GM13977 (cell line): ENCODE measurements at regions not wholly inside any gene's neighbourhood (a gene's known extent, or its start where the extent isn't known, plus 50 kb on each side); places are given as distances from the start of the nearest gene placed in this dataset.

Experiments used
- DNase-seq: peaks from one replicate; pipeline ENCODE4 v3.0.0; 2012; ENCODE audit warnings: low spot score
- CTCF ChIP-seq: IDR thresholded peaks from 2 replicates; pipeline ENCODE4 v1.5.1; 2012; ENCODE audit warnings: mild to moderate bottlenecking, control low read depth; ENCODE audit not compliant: insufficient read depth; ENCODE audit errors: extremely low read depth, missing control alignments
- in situ Hi-C: fragments of 300-500 bp; cut with MboI; formaldehyde crosslinking; loops from one replicate; pipeline ENCODE4 v1.12.0; 2022; ENCODE audit warnings: low sequenced_read_pairs, low pct_unique_long_range_greater_than_20kb, mixed read lengths, inconsistent platforms; ENCODE audit not compliant: unreplicated experiment

- no peak for DNase-seq
- TF ChIP-seq CTCF: no peak
- in situ Hi-C loops: loop anchor here (25.0 kb wide), 2 partner anchors 625 to 725 kb away; partner anchors contain the start of gene DUSP10
Measured at GRCh38 chr1:222461941-222462340, 86.0 kb downstream of the HHIPL2 start.

GRCh38 chr1:222459652-222460051 is 88.3 kb downstream of the HHIPL2 start:
- TF ChIP-seq CTCF: no peak
- in situ Hi-C loops: loop anchor here (10.0 to 25.0 kb wide), 3 partner anchors 628 to 985 kb away; partner anchors contain the start of gene DUSP10
- no peak for DNase-seq

DNA sequence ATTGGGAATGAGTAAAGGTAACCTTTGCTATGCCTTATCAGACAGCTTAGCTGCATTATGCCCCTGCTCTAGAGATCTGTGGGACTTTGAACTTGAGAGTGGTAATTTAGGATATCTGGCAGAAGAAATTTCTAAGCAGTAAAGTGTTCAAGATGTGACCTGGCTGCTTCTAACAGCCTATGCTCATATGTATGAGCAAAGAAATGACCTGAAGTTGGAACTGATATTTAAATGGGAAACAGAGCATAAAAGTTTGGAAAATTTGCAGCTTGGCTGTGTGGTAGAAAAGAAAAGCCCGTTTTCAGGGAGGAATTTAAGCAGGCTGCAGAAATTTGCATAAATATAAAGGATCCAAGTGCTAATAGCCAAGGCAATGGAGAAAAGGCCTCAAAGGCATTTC is 90.4 kb downstream of the HHIPL2 start:
- in situ Hi-C loops: loop anchor here (10.0 to 25.0 kb wide), 3 partner anchors 630 to 983 kb away; partner anchors contain the start of gene DUSP10
- DNase-seq: no peak
- no peak for TF ChIP-seq CTCF

DNA sequence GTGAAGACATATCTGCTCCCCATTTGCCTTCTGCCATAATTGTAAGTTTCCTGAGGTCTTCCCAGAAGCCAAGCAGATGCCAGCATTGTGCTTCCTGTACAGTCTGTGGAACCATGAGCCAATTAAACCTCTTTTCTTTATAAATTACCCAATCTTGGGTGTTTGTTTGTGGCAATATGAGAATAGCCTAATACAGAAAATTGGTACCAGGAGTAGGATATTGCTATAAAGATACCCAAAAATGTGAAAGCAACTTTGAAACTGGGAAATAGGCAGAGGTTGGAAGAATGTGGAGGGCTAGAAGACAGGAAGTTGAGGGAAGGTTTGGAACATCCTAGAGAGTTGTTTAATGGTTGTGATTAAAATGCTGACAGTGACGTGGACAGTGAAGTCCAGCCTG is 90.8 kb downstream of the HHIPL2 start:
- TF ChIP-seq CTCF: no peak
- no peak for DNase-seq
- in situ Hi-C loops: loop anchor here (10.0 to 25.0 kb wide), 3 partner anchors 630 to 982 kb away; partner anchors contain the start of gene DUSP10

- DNase-seq: peak; percentile 76
- in situ Hi-C loops: loop anchor here (10.0 to 25.0 kb wide), 3 partner anchors 632 to 981 kb away; partner anchors contain the start of gene DUSP10
- peak; percentile 96 for TF ChIP-seq CTCF
Measured at GRCh38 chr1:222455188-222455879, 92.6 kb downstream of the HHIPL2 start.

- in situ Hi-C loops: loop anchor here (10.0 to 25.0 kb wide), 3 partner anchors 633 to 980 kb away; partner anchors contain the start of gene DUSP10
Measured at GRCh38 chr1:222454782-222455181, 93.1 kb downstream of the HHIPL2 start.

More at GRCh38 chr1:222454782-222455181, 93.1 kb downstream of the HHIPL2 start:
- no peak for DNase-seq
- TF ChIP-seq CTCF: no peak
